Activated naive CD4-positive, alpha-beta T cell treated with anti-CD3 and anti-CD28 coated beads for 36 hours (primary cell): ENCODE measurements at regions not wholly inside any gene's neighbourhood (a gene's known extent, or its start where the extent isn't known, plus 50 kb on each side); places are given as distances from the start of the nearest gene placed in this dataset.
"Not testable (repeated sequence)": the region's sequence is repeated elsewhere in the genome, so short reads cannot be mapped to it uniquely, and the experiment has no call there.

Experiments
- CTCF ChIA-PET: fragments of 350-600 bp; sonication (Branson Sonifier 250); formaldehyde crosslinking; loops from one replicate; lab custom pipeline; 2021; ENCODE audit warnings: antibody characterized with exemption; lab: Charles Lee
- DNase-seq: peaks from one replicate; pipeline ENCODE4 v3.0.0-alpha.2; 2020
- H3K27ac Mint-ChIP-seq: one replicate; pipeline ENCODE4 v1.8.0; 2021; ENCODE audit warnings: mild to moderate bottlenecking, mixed read lengths
- H3K27me3 Mint-ChIP-seq: one replicate; pipeline ENCODE4 v1.8.0; 2021; ENCODE audit warnings: low read depth, mixed read lengths
- H3K36me3 Mint-ChIP-seq: one replicate; pipeline ENCODE4 v1.8.0; 2021; ENCODE audit warnings: low read depth, mixed read lengths
- H3K4me1 Mint-ChIP-seq: one replicate; pipeline ENCODE4 v1.8.0; 2021; ENCODE audit warnings: low read depth, mixed read lengths
- H3K4me3 Mint-ChIP-seq: one replicate; pipeline ENCODE4 v1.8.0; 2021; ENCODE audit warnings: mild to moderate bottlenecking, moderate library complexity, mixed read lengths
- H3K9me3 Mint-ChIP-seq: one replicate; pipeline ENCODE4 v1.8.0; 2021; ENCODE audit warnings: mixed read lengths
- intact Hi-C: fragments of 100-400 bp; cut with micrococcal nuclease; formaldehyde crosslinking; loops from one replicate; pipeline ENCODE4 v1.15.1; 2023

- H3K9me3 Mint-ChIP-seq: no peaks in the 10 kb centered on the region
- H3K4me3 Mint-ChIP-seq: no peak overlapping the region
- H3K36me3 Mint-ChIP-seq: no peaks in the 10 kb centered on the region
- intact Hi-C loops: no loop called here
- CTCF ChIA-PET: interaction anchor here (0.6 kb wide), 1 partner anchor 163 kb away, joined by 3 read pairs; no protein-coding TSS in a partner anchor
- no peak for DNase-seq
- no peaks in the 10 kb centered on the region for H3K27me3 Mint-ChIP-seq
- no peak overlapping the region for H3K27ac Mint-ChIP-seq
- H3K4me1 Mint-ChIP-seq: no peaks in the 10 kb centered on the region
Observed at GRCh38 chr4:133314991-133315390, 165.9 kb downstream of the PCDH10 start.

- intact Hi-C loops: no loop called here
- H3K36me3 Mint-ChIP-seq: no peaks in the 10 kb centered on the region
- no peaks in the 10 kb centered on the region for H3K4me1 Mint-ChIP-seq
- no peak for DNase-seq
- H3K4me3 Mint-ChIP-seq: no peak overlapping the region
- H3K27ac Mint-ChIP-seq: no peak overlapping the region
- H3K27me3 Mint-ChIP-seq: no peaks in the 10 kb centered on the region
- CTCF ChIA-PET: no interaction called here
- H3K9me3 Mint-ChIP-seq: peaks cover 3% of the 10 kb centered on the region
Observed at GRCh38 chr4:133287396-133287795, 138.3 kb downstream of the PCDH10 start.

- DNase-seq: no peak
- Mint-ChIP-seq H3K9me3 (peaks cover 3% of the 10 kb centered on the region), H3K36me3 (no peaks in the 10 kb centered on the region), H3K4me1 (no peaks in the 10 kb centered on the region), H3K27me3 (no peaks in the 10 kb centered on the region), H3K4me3 (no peak overlapping the region), H3K27ac (no peak overlapping the region)
- CTCF ChIA-PET: no interaction called here
- intact Hi-C loops: no loop called here
Observed at GRCh38 chr4:133278591-133278990, 129.5 kb downstream of the PCDH10 start.

- DNase-seq, H3K4me1 Mint-ChIP-seq, intact Hi-C loops, H3K9me3 Mint-ChIP-seq, H3K27ac Mint-ChIP-seq, H3K4me3 Mint-ChIP-seq, H3K36me3 Mint-ChIP-seq, H3K27me3 Mint-ChIP-seq: not testable (repeated sequence)
- CTCF ChIA-PET: interaction anchor here (0.6 kb wide), 1 partner anchor 243 kb away, joined by 3 read pairs; no protein-coding TSS in a partner anchor
Observed at GRCh38 chr4:133277940-133278339, 128.8 kb downstream of the PCDH10 start.

- Mint-ChIP-seq H3K27me3 (no peaks in the 10 kb centered on the region), H3K4me1 (no peaks in the 10 kb centered on the region), H3K9me3 (peaks cover 3% of the 10 kb centered on the region), H3K27ac (no peak overlapping the region), H3K36me3 (no peaks in the 10 kb centered on the region), H3K4me3 (no peak overlapping the region)
- no peak for DNase-seq
- intact Hi-C loops: no loop called here
- CTCF ChIA-PET: no interaction called here
Observed at GRCh38 chr4:133275246-133275645, 126.2 kb downstream of the PCDH10 start.

GRCh38 chr4:133273401-133273800, 124.3 kb downstream of the PCDH10 start:
- peaks cover 3% of the 10 kb centered on the region for H3K9me3 Mint-ChIP-seq
- H3K4me3 Mint-ChIP-seq: no peak overlapping the region
- no peak for DNase-seq
- H3K36me3 Mint-ChIP-seq: no peaks in the 10 kb centered on the region
- intact Hi-C loops: no loop called here
- H3K4me1 Mint-ChIP-seq: no peaks in the 10 kb centered on the region
- CTCF ChIA-PET: no interaction called here
- H3K27me3 Mint-ChIP-seq: no peaks in the 10 kb centered on the region
- H3K27ac Mint-ChIP-seq: no peak overlapping the region

- DNase-seq: no peak
- H3K27me3 Mint-ChIP-seq: no peaks in the 10 kb centered on the region
- intact Hi-C loops: no loop called here
- H3K36me3 Mint-ChIP-seq: no peaks in the 10 kb centered on the region
- no peaks in the 10 kb centered on the region for H3K4me1 Mint-ChIP-seq
- CTCF ChIA-PET: interaction anchor here (0.8 kb wide), 1 partner anchor 20 kb away, joined by 3 read pairs; no protein-coding TSS in a partner anchor
- H3K4me3 Mint-ChIP-seq: no peak overlapping the region
- H3K27ac Mint-ChIP-seq: no peak overlapping the region
- H3K9me3 Mint-ChIP-seq: no peaks in the 10 kb centered on the region
Observed at GRCh38 chr4:133270021-133270570, 121.0 kb downstream of the PCDH10 start.

GRCh38 chr4:133268205-133268604, 119.1 kb downstream of the PCDH10 start:
- intact Hi-C loops: no loop called here
- Mint-ChIP-seq H3K27me3 (no peaks in the 10 kb centered on the region), H3K36me3 (no peaks in the 10 kb centered on the region), H3K27ac (no peak overlapping the region), H3K9me3 (no peaks in the 10 kb centered on the region), H3K4me1 (no peaks in the 10 kb centered on the region), H3K4me3 (no peak overlapping the region)
- DNase-seq: no peak
- CTCF ChIA-PET: no interaction called here

- CTCF ChIA-PET, DNase-seq, H3K4me1 Mint-ChIP-seq, H3K36me3 Mint-ChIP-seq, H3K4me3 Mint-ChIP-seq, H3K9me3 Mint-ChIP-seq, H3K27me3 Mint-ChIP-seq, H3K27ac Mint-ChIP-seq, intact Hi-C loops: not testable (repeated sequence)
Observed at GRCh38 chr4:133267506-133267905, 118.4 kb downstream of the PCDH10 start.

GRCh38 chr4:133266966-133267365, 117.9 kb downstream of the PCDH10 start:
- H3K27me3 Mint-ChIP-seq, H3K4me1 Mint-ChIP-seq, intact Hi-C loops, H3K4me3 Mint-ChIP-seq, H3K36me3 Mint-ChIP-seq, CTCF ChIA-PET, DNase-seq, H3K27ac Mint-ChIP-seq, H3K9me3 Mint-ChIP-seq: not testable (repeated sequence)

GRCh38 chr4:133264251-133264650, 115.2 kb downstream of the PCDH10 start:
- intact Hi-C loops, CTCF ChIA-PET, H3K36me3 Mint-ChIP-seq, H3K4me1 Mint-ChIP-seq, H3K27me3 Mint-ChIP-seq, H3K27ac Mint-ChIP-seq, DNase-seq, H3K9me3 Mint-ChIP-seq, H3K4me3 Mint-ChIP-seq: not testable (repeated sequence)

GRCh38 chr4:133263104-133263503, 114.0 kb downstream of the PCDH10 start:
- no peaks in the 10 kb centered on the region for H3K36me3 Mint-ChIP-seq
- no peak for DNase-seq
- H3K4me3 Mint-ChIP-seq: no peak overlapping the region
- H3K27ac Mint-ChIP-seq: no peak overlapping the region
- intact Hi-C loops: no loop called here
- CTCF ChIA-PET: interaction anchor here (1.2 kb wide), 1 partner anchor 42 kb away, joined by 5 read pairs; no protein-coding TSS in a partner anchor
- H3K27me3 Mint-ChIP-seq: no peaks in the 10 kb centered on the region
- no peaks in the 10 kb centered on the region for H3K9me3 Mint-ChIP-seq
- H3K4me1 Mint-ChIP-seq: no peaks in the 10 kb centered on the region

GRCh38 chr4:133247861-133248260, 98.8 kb downstream of the PCDH10 start:
- peaks cover 1% of the 10 kb centered on the region for H3K9me3 Mint-ChIP-seq
- no peak overlapping the region for H3K4me3 Mint-ChIP-seq
- H3K4me1 Mint-ChIP-seq: no peaks in the 10 kb centered on the region
- H3K27ac Mint-ChIP-seq: no peak overlapping the region
- DNase-seq: no peak
- intact Hi-C loops: no loop called here
- CTCF ChIA-PET: no interaction called here
- H3K36me3 Mint-ChIP-seq: no peaks in the 10 kb centered on the region
- H3K27me3 Mint-ChIP-seq: no peaks in the 10 kb centered on the region
